NCI-H748 treated with DMSO at 0.1 percent for 48 hours (cell line): ENCODE measurements at regions not wholly inside any gene's neighbourhood (a gene's known extent, or its start where the extent isn't known, plus 50 kb on each side); places are given as distances from the start of the nearest gene placed in this dataset.

Experiments
- DNase-seq: peaks from one replicate; lab custom pipeline; 2025; lab: John Stamatoyannopoulos, UW

DNA sequence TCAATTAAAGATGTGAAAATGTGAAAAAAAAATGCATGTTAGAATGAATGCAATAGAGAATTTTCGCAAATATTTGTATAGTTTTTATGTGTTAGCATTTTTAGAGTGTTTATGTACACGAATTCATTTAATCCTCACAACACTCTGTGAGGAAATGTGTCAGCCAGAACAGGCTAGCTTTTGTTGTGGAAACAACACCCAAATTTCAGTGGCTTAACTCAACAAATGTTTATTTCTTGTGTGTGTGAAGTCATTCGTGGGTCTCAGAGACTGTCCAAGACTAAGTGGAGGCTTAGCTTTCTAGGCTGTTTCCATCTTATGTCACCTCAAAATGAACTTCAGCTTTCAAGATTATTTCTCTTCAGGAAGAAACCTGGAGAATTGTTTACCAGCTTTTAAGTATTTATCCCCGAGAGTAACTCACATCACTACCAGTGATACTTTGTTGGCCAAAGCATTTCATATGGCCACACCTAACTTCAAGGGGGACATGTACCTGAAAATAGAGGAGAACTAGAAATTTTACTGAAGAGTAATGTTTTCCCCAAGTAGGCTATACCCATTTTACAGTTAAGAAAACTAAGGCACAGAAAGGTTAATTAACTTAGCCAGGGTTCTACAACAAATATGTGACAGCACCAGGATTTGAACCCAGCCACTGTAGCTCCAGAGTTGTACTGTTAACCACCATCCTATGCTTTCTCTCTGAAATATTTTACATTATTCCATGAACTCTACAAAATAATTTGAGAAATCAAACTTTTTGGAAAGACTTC, 306.1 kb downstream of the QKI start:
- no peak for DNase-seq

DNA sequence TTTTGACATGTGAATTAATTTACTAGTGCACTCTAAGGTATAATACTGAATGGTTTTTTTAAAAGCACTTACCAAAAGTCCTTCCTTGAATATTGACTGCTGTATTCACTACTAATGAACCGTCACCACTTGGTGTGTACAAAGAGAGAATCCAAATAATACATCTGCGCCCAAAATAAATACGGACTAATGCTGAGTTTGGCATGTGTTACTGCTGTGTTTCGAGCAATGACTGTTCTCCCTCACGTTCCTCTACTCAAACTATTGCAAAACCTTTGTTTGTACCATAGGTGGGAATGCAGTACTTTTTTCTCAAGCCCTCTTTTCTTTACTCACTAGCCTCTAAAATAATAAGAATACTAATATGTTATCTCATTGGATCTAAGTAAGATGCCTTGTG, 305.5 kb downstream of the QKI start:
- peak; percentile 71 for DNase-seq

DNA sequence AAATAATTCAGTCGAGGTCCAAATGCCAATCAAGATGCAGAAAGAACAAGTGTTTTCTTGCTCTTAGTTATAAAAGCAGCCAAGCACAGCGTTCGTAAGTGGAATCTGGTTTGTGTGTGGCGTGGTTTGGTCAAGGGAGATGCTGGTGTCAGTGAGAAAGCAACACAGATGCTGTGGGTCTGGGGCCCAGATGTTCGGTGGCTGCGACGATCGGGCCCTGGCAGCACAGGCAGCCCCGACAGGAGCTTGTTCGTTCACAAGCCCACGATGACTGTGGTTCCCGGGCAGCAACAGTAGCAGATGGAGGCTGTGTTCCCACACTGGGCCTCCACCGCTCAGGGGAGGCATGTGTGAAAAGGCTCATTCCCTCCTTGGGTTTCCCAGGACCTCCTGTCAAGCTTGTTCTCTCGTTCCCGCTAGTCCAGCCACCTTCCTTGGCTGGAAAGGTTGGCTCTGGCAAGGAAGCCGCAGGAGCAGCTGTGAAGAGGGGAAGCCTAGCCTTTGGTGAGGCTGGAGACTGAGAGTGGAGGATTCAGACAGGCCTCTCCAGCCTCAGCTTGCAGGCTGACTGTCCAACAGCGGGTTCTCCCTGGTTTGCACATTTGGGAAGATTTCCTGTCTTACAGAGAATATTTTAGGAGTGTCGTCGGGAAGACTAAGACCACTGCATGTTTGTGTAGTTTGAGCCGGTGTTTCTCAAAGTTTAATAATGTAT, 304.7 kb downstream of the QKI start:
- DNase-seq, result no peak

DNA sequence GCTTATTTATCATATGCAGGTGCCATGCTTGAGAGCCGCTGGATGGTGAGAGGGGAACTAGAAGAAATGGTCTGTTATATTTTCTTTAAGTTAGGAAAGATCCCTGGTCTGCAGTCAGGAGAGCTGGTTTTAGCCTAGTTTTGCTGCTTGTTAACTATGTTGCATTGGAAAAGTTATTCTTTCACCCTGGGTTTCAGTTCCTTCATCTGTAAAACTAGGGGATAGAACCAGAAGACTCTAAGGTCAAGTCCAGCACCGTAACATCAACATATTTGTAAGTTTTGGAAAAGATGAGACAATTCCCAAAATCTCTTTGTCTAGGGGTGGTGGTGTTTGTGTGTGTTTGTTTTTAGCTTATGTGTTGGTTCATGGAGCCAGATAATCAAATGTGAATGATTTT, 304.0 kb downstream of the QKI start:
- no peak for DNase-seq

DNA sequence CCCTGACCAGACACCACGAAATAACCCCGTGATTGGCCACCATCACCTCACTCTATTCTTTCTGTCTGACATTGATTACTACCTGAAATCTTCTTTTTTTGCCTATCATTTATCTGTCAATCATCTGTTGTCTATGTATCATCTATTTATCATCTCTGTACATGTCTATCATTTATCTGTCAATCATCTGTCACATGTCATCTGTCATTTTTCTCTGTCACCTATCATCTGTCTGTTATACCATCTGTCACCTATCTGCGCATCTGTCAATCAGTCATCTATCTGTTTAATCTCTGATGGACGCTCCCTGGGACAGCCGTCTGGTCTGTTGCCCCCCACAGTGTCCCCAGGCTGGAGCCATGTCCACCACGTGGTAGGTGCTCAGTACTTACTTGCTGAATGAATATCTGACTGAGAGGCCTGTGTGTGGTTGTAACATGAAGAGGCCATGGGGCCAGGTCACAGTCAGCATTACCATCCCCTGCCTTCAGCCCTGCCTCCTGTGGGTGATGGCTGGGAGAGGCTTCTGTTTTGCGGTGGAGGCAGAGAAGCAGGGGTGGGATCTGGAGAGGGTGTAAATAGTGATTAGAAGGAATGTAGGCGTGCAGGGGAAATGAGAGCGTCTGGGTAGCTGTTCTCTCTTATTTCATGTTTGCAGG, 302.7 kb downstream of the QKI start:
- DNase-seq, result no peak

DNA sequence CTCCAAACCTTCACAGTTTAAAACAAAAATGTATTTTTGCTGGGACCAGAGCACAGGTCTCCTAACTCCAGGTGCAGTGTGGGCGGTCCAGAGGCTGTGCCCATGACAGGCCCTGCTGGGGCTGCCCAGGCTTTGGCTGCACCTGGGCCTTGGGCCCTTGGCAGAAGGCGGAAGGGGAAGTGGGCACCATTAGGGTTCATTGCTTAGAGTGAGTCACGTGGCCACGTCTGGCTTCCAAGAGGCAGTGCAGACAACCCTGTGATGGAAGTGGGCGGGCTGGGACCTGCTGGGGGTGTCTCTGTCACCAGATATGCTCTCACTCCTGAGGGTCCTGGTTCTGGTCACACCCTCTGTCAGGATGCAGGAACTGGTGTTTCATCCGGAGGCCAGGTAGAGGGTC, 302.2 kb downstream of the QKI start:
- no peak for DNase-seq

DNA sequence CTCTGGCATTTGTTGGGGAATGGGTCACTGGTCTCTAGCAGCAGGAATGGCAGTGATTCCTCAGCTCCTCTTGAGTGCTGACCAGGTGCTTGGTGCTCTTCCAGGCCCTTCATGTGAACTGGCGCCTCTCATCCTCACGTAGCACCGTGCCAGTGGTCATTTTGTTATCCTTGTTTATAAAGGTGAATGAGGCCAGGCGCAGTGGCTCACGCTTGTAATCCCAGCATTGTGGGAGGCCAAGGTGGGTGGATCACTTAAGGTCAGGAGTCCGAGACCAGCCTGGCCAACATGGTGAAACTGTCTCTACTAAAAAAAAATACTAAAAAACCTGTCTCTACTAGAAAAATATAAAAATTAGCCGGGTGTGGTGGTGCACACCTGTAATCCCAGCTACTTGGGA, 301.3 kb downstream of the QKI start:
- DNase-seq, result no peak

DNA sequence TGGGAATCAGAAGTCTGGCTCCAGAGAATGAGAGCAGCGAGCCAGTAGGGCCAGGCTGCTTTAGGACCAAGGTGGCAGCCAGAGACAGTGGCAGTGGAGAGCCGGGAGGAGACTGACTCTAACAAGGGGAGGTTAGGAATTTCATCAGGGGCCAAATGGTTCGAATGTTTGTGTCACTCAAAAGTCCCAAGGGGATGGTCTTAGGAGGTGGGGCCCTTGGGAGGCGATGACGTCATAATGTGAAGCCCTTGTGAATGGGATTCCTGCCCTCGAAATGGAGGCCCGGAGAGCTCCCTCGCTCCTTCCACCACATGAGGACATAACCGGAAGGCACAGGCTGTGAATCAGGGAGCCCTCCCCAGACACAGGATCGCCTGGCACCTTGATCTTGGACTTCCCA, 299.7 kb downstream of the QKI start:
- DNase-seq, result no peak

DNA sequence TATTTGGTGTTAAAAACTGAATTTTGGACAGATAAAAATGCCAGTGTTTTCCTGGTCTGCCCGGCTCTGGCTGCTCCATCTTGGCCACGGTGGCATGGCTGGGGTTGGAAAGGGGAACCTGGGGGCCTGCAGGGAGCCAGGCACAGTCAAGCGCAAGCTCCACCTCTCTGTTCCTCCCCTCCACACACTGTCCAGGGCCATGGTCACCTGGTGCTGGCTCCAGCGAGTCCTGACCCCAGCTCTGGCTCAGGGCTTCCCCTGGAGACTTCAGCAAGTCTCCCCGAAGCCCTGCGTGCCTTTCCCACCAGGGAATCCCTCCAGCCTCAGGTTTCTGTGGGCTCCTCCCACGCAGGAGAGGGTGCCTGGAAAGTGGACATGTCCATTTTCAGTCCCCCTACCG, 298.5 kb downstream of the QKI start:
- DNase-seq, result no peak

DNA sequence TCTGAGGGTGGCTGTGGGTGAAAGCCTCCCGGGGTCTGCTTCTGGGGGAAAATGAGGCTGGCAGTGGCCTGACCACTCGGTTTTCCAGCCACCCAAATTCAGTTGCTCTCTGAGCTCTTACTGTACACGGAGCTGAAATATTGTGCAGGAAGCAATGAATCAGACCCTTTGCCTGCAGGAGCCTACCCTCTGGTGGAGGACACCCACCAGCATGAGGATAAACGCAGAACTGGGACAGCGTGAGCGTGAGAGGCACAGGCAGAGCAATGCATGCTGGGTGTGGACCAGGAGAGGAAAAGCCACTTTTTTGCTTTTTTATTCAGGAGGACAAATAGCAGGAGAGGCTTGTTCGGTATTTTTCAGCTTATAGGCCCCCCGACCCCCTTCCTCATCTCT, 298.0 kb downstream of the QKI start:
- DNase-seq, result no peak

DNA sequence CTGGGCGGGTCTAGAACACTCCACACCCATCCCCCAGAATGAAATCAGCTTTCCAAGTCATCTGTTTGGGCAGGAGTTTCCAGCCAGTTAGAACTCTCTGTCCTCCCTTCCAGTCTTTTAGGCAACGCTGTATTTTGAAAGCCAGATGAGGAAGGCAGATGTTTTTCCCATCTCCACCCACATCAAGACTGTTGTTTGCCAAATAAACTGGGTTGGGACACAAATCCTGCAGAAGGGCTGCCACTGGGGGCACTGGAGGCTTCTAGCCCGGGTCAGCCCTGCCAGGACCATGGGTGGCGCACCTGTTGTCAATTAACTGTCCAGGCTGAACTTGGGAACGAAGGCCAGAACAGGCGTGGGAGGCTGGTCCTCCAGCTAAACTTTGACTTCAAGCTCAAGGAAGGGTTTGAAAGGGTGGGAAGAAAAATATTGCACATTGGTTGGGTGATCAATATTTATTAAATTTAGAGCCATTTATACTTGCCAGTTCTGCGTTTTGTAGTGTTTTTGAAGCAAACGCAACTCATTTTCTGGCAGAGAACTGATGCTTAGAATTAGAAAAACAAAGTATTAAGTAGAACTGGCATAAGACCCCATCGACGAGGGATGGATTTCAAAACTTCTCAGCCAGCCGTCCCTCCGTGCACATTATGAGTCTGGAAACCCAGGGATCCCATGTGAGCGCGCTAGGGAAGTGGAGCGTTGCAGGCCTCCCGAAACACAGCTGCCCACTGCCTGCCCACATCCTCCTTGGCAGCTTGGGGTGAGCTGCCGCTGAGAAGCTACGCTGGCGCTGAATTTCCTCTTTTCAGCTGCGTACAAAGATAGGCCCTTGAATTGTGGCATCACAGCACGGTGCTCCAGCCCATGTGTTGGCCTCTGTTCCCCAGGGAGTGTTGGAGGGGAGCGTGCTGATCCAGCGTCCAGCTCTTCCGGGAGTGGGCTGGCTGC, 297.4 kb downstream of the QKI start:
- no peak for DNase-seq

DNA sequence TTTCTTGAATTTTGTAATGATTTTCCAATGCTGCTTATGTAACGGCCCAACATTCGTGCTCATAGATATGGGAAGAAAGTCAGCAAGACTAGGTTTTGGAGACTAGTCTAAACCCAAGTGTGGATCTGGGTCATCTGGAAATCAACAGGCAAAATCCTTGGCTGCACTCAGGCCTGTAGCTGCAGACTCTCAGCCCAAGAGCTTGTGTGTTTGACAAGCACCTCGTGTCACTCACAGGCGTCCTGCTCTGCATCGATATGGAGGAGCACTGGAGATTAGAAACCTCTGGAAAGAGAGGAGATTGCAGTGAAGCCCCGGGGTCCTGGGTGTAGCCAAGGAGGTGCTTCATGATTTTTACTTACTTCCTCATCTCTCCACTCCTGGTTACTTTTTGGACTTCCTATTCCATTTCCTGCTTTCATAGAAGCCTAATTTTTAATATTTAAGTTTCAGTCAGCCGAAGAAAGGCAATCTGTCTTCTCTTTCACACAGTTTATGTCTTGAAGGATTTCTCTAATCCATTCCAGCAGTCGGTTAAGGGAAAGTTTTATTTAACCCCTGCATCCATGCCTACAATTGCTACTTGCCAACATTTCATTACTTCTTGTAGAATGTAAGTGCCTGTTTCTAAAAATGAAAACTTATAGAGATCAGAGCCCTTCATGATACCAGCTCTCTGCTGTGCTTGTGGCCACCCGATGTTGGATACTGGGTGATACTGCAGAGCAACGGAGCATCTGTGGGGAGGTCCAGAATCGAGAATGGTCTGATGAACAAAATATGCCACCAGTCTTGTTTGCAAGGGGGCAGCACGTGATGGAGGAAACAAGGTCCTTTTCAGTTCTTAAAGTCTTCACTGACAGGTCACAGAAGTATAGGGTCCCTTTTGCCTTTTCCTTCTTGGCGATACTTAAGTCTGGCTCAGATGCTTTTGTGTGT, 296.3 kb downstream of the QKI start:
- DNase-seq, result no peak

DNA sequence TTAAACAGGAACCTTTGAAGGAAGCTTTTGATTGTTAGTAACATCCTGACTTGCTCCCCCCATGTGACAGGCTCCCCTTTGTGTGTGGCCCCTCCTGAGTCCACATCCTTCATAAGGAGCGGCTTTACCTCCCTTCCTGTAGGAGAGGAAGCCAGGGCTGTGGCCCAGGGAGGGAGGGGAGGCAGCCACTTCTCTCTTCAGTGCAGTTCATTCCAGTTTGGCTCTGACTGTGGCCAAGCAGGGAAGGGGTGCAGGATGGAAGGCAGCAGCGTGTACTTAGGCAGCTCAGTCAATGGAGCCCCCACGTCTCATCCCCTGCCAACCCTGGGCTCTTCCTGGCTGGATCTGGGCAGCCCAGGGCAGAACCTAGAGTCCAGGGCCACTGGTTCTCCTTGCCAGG, 295.2 kb downstream of the QKI start:
- DNase-seq, result no peak

DNA sequence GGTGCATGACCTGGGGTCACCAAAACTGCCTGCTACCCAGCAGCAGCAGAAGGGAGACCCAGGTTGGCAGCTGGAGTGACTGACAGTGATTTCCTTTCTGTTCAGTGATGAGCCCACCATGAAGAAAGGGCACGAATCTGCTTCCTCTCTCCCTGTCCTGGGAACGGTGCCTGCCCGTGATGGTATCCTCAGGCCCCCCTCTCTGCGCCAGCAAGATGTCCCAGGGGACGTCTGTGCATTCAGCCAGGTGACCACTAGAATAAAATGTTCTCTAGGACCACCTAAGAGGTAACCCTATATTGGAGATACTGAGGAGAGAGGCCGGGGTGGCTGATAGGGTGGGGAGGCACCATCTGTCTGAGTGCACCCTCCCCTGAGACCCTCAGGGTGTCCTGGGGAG, 294.7 kb downstream of the QKI start:
- DNase-seq, result no peak

DNA sequence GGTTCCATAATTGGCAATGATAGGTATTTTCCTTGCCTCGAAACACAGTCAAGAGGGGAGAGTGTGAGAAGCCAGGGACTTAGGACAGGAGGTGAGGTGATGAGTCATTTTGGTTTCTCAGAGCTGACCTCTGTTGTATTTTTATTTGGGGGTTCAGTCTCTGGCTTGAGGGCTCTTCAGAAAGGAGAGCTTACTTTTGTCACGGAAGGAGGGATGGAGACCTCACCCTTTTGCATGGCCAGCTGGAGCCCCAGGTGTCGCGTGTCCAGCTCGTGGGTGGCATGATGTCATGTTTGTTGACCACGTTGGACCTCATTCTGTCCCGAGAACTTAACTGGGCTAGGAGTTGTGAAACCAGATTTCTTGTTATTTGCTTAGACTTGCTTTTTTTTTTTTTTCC, 293.9 kb downstream of the QKI start:
- DNase-seq, result no peak

DNA sequence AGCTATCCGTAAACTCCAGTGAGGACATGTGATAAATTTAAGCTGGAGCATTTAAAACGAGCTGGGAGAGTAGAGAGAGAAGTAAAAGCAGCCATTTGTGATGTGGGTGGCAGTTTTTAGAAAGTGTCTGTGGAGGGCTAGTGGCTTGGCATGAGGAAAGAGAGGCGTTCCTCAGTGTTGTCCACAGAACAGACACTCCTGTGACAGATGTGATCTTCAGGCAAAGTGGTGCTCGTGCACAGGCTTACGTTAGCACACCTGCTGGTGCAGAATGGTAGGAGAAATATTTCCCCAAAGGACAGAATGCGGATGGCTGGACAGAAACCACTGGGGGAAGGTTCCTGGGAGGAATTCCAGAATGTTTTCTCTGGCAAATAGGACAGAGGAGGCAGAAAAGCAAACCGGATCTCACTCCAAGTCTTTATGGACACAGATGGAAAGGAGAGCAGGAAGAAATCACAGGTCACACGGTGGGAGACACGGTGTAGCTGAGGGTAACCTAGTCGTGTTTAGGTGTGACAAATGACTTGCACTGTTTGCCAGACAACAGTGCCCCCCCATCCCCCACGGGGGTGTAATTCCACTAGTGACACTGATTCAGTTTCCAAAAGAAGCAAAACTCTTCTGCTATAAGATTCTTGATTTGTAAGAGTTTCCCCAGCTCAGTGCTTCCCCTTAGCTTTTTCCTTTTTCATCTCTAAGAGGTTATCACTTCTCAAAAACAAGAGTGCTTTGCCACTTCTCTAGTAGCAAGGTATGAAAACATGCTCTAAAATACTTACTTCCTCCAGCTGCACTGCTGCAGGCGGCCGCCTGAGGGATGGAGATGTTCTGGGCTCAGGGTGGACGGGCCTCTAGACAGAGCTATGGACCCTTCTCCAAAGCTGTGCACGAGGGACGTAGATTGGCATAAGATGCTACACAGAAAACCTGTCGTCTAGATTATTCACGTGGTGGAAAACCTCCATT, 293.2 kb downstream of the QKI start:
- DNase-seq, result no peak

DNA sequence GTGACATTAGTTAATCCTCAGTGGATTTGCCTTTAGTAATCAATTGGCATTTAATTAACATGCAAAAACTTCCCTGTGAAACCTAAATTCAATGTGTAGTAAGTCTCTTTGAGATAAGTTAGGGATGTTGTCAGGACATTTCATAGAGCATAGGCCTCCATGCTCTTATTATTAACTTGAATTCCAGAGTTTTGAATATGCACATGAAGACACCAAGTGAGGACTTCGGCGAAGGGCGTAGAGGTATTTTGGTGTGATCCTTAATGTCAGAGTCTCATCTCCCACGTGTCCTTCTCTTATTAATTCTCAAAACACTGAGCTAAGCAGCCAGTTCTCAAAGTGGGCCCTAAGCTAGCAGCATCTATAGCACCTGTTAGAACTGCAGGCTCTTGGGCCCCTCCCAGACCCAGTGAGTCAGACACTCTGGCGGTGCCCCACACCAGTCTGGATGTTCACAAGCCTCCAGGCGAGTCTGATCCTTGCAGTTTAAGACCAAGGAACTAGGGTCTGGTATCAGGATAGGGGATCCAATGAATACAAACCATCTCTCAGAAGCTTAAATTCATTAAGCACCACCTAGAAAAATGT, 292.1 kb downstream of the QKI start:
- no peak for DNase-seq

DNA sequence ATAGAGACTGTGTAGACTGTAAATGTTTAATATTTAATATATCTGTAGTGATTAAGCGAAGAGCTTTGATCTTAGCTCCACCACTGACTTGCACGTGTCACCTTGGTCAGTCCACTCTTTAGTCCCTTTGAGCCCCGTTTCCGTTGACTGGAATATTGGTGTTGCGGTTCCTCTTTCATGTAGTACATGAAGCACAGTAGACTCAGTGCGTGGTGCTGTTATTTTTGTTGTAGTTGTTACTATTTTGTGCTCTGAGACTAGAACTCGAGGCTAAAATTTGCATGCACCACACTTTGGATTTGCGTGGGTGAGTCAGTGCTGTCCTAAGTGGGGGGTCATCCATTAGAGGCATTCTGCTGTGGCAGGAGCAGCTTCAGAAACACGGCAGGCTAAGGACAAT, 291.4 kb downstream of the QKI start:
- no peak for DNase-seq

DNA sequence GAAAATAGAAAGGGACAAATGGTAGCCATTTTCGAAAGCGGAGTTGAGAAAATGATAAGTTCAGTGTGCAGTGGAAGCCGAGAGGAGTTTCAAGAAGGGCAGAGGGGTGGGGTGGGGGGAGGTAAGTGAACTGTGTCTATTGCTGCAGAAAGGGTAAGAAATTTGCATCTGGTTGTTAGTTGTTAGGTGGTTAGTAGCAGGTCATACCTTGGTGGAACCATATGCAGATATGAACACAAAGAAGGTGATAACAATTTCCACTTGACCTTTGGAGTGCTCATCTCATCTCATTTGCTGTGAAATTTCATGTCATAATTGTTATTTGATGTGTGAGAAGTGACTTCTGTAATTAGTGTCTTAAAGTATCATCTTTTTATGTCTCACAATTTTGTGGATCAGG, 288.2 kb downstream of the QKI start:
- no peak for DNase-seq
